B cell (primary cell): ENCODE measurements at regions not wholly inside any gene's neighbourhood (a gene's known extent, or its start where the extent isn't known, plus 50 kb on each side); places are given as distances from the start of the nearest gene placed in this dataset.

ENCODE experiments used
- ATAC-seq: fragments of 200-7000 bp; cut with Tn5 transposase; one replicate; pipeline ENCODE4 v1.10.0; 2021; ENCODE audit warnings: low read depth, mild to moderate bottlenecking, moderate number of reproducible peaks, moderate library complexity
- CTCF ChIA-PET: fragments of 350-600 bp; sonication (Branson Sonifier 250); formaldehyde crosslinking; loops from one replicate; lab custom pipeline; 2021; ENCODE audit warnings: antibody characterized with exemption, inconsistent platforms; lab: Charles Lee
- POLR2A ChIA-PET: fragments of 350-600 bp; sonication (Branson Sonifier 250); formaldehyde crosslinking; loops from one replicate; lab custom pipeline; 2021; ENCODE audit warnings: antibody characterized with exemption; lab: Charles Lee
- DNase-seq: peaks from one replicate; pipeline ENCODE4 v3.0.0; 2013
- H2AFZ ChIP-seq: 2 replicates; pipeline ENCODE4 v1.6.1; 2012; ENCODE audit warnings: mild to moderate bottlenecking, low read depth, low read length; ENCODE audit not compliant: insufficient read depth, poor library complexity, severe bottlenecking
- H3K27ac ChIP-seq, 2 donors: 1 replicate in 1 of 2; 2 replicates in 1 of 2; pipeline ENCODE4 v1.5.1; 2012 to 2013; ENCODE audit warnings: low read length in 2 of 2, mild to moderate bottlenecking in 2 of 2, moderate library complexity in 1 of 2
- H3K27me3 ChIP-seq, 4 experiments: fragments of 200-600 bp in 1 of 4; sonication (generic) in 1 of 4; replicated peaks in 1 of 4; 1 replicate in 2 of 4; 2 replicates in 2 of 4; pipeline versions ENCODE4 v1.6.1 to v1.7.0; 2013 to 2016; ENCODE audit warnings: low read length in 3 of 4, mild to moderate bottlenecking in 2 of 4, mixed read lengths in 1 of 4, moderate library complexity in 1 of 4; ENCODE audit not compliant: insufficient read depth in 4 of 4, control insufficient read depth in 3 of 4; ENCODE audit errors: control extremely low read depth in 1 of 4
- H3K36me3 ChIP-seq, 2 experiments: replicated peaks in 1 of 2; 1 replicate in 1 of 2; 2 replicates in 1 of 2; pipeline versions ENCODE4 v1.6.1 to v1.7.1; 2013; ENCODE audit warnings: low read length in 1 of 2; ENCODE audit not compliant: insufficient read depth in 2 of 2, control insufficient read depth in 1 of 2; ENCODE audit errors: control extremely low read depth in 1 of 2, extremely low read depth in 1 of 2
- H3K4me1 ChIP-seq, 2 donors: fragments of 200-600 bp in 1 of 2; sonication (generic) in 1 of 2; 1 replicate in 1 of 2; 2 replicates in 1 of 2; pipeline versions ENCODE4 v1.5.1 to v1.6.1; 2013 to 2017; ENCODE audit warnings: low read length in 2 of 2; ENCODE audit not compliant: control insufficient read depth in 2 of 2, insufficient read depth in 2 of 2
- H3K4me2 ChIP-seq: replicated peaks from 2 replicates; pipeline ENCODE3; 2012; ENCODE audit warnings: mild to moderate bottlenecking, low read depth, low read length; ENCODE audit not compliant: poor library complexity, severe bottlenecking
- H3K4me3 ChIP-seq, 5 experiments: fragments of 200-600 bp in 1 of 5; sonication (generic) in 1 of 5; 1 replicate in 3 of 5; 2 replicates in 2 of 5; pipeline versions ENCODE4 v1.5.1 to v1.7.0; 2011 to 2016; ENCODE audit warnings: low read length in 4 of 5, mild to moderate bottlenecking in 4 of 5, low read depth in 2 of 5, control low read depth in 1 of 5, moderate library complexity in 1 of 5; ENCODE audit not compliant: insufficient read depth in 1 of 5; ENCODE audit errors: control extremely low read depth in 1 of 5, extremely low read depth in 1 of 5
- H3K79me2 ChIP-seq: fragments of 200-600 bp; sonication (generic); one replicate; pipeline ENCODE4 v1.6.0; 2016; ENCODE audit warnings: low read length; ENCODE audit not compliant: control insufficient read depth, insufficient read depth
- H3K9ac ChIP-seq: fragments of 200-600 bp; sonication (generic); 2 replicates; pipeline ENCODE4 v1.6.1; 2017; ENCODE audit warnings: mild to moderate bottlenecking, low read length, moderate library complexity
- H3K9me3 ChIP-seq, 3 donors: one replicate each; pipeline versions ENCODE4 v1.6.1 to v1.7.1; 2013; ENCODE audit warnings: low read length in 2 of 3; ENCODE audit not compliant: control insufficient read depth in 2 of 3, insufficient read depth in 1 of 3; ENCODE audit errors: control extremely low read depth in 1 of 3
- H4K20me1 ChIP-seq: 2 replicates; pipeline ENCODE4 v1.6.0; 2012; ENCODE audit warnings: mild to moderate bottlenecking, low read length; ENCODE audit not compliant: insufficient read depth, control insufficient read depth, poor library complexity, severe bottlenecking
- H3K27ac Mint-ChIP-seq: one replicate; pipeline ENCODE4 v1.8.0; 2021; ENCODE audit warnings: mixed read lengths
- H3K27me3 Mint-ChIP-seq: one replicate; pipeline ENCODE4 v1.8.0; 2021; ENCODE audit warnings: mixed read lengths
- H3K4me1 Mint-ChIP-seq: one replicate; pipeline ENCODE4 v1.8.0; 2021; ENCODE audit warnings: mixed read lengths
- H3K4me3 Mint-ChIP-seq: one replicate; pipeline ENCODE4 v1.8.0; 2021; ENCODE audit warnings: mixed read lengths
- H3K9me3 Mint-ChIP-seq: one replicate; pipeline ENCODE4 v1.8.0; 2022; ENCODE audit warnings: mixed read lengths; ENCODE audit not compliant: insufficient read depth
- CTCF ChIP-seq: fragments of 200-600 bp; IDR thresholded peaks from one replicate; pipeline ENCODE4 v1.8.0; 2022; ENCODE audit warnings: antibody characterized with exemption, mild to moderate bottlenecking
- EZH2 ChIP-seq: IDR thresholded peaks from 2 replicates; pipeline ENCODE4 v1.6.1; 2012; ENCODE audit warnings: borderline replicate concordance, low read depth, mild to moderate bottlenecking, moderate library complexity, low read length; ENCODE audit not compliant: insufficient read depth, poor library complexity, severe bottlenecking
- WGBS: methylation state at CpG from one replicate; pipeline ENCODE4 v1.1.5; 2013; ENCODE audit warnings: missing lambda C conversion rate; ENCODE audit not compliant: insufficient coverage; 5-methylcytosine and 5-hydroxymethylcytosine counted together
- intact Hi-C: fragments of 100-400 bp; cut with micrococcal nuclease; formaldehyde crosslinking; loops from one replicate; pipeline ENCODE4 v1.10.0; 2022

DNA sequence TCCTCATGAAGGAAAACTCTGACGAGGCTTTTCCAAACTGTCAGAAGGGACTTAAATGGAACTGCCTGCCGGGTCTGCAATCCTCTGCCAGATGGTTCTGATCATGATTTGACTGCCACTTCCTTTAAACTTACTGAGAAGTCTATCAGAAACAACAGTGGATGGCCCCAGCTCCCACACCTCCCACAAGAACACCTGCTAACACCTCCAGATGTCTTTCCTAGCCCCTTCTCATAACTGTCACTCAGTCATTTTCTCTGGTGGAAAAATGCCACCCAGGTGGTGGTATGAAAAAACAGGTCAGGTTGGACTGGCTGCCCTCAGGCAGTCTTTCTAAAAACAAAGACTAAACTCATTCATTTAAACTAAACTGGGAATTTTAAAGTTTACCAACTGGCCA, 66.7 kb upstream of the ABCD3 start:
- H3K4me2 ChIP-seq: no peak overlapping the region
- no peak overlapping the region for H3K9ac ChIP-seq
- peaks cover 0 to 9% (median 0%) of the 10 kb centered on the region in 4 experiments for H3K27me3 ChIP-seq
- intact Hi-C loops: no loop called here
- H3K9me3 ChIP-seq: no peaks in the 10 kb centered on the region
- no peak for ATAC-seq
- H3K4me1 ChIP-seq: no peaks in the 10 kb centered on the region
- H3K4me1 Mint-ChIP-seq: no peaks in the 10 kb centered on the region
- WGBS: 50% methylated on average over 2 of the region's 2 CpGs
- H3K4me3 ChIP-seq: no peak overlapping the region
- no peaks in the 10 kb centered on the region for H3K9me3 Mint-ChIP-seq
- no peaks in the 10 kb centered on the region for H3K79me2 ChIP-seq
- TF ChIP-seq CTCF (no peak), EZH2 (no peak)
- H3K4me3 Mint-ChIP-seq: no peak overlapping the region
- H4K20me1 ChIP-seq: no peaks in the 10 kb centered on the region
- H2AFZ ChIP-seq: no peak overlapping the region
- peaks cover 23% of the 10 kb centered on the region for H3K27me3 Mint-ChIP-seq
- ChIA-PET POLR2A (no interaction called here), CTCF (no interaction called here)
- DNase-seq: no peak
- no peak overlapping the region for H3K27ac Mint-ChIP-seq
- no peaks in the 10 kb centered on the region for H3K36me3 ChIP-seq
- H3K27ac ChIP-seq: no peak overlapping the region

DNA sequence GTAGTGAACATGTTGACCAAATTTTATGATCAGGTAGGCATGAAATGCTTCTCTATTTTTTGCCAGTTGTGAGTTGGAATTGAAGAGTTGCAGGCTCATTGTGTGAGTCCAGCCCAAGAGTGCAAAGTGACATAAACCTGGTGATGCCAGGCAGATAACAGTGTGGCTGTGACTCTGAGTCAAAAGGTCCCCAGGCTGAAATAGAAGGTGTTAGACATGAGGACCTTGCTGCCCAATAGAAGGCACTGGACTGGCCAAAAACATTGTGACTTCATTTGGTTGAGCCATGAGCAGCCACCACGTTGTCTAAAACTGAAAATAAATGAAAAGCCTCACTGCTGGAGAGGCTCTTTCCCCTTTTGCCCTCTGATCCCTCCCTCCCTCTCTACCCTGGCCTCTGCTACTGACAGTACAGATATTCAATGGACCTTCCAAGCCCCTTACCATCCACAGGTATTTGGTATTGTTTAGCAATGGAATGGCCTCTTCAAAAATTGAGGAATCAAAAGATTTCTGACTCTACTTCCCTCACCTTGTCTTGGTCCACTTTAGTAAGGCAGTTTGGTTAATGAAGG, 67.8 kb upstream of the ABCD3 start:
- no peak overlapping the region for H2AFZ ChIP-seq
- CTCF ChIA-PET: no interaction called here
- WGBS: 60% methylated on average over 1 of the region's 1 CpG
- Mint-ChIP-seq H3K27me3 (peaks cover 19% of the 10 kb centered on the region), H3K9me3 (no peaks in the 10 kb centered on the region), H3K4me1 (no peaks in the 10 kb centered on the region), H3K4me3 (no peak overlapping the region), H3K27ac (no peak overlapping the region)
- DNase-seq (no peak), ATAC-seq (no peak)
- intact Hi-C loops: no loop called here
- no peaks in the 10 kb centered on the region for H4K20me1 ChIP-seq
- H3K79me2 ChIP-seq: no peaks in the 10 kb centered on the region
- no peak overlapping the region for H3K27ac ChIP-seq
- H3K27me3 ChIP-seq: peaks cover 0 to 9% (median 0%) of the 10 kb centered on the region in 4 experiments
- no peak for TF ChIP-seq CTCF
- no peak for TF ChIP-seq EZH2
- H3K4me1 ChIP-seq: no peaks in the 10 kb centered on the region
- H3K4me2 ChIP-seq: no peak overlapping the region
- H3K9me3 ChIP-seq: no peaks in the 10 kb centered on the region
- H3K9ac ChIP-seq: no peak overlapping the region
- H3K36me3 ChIP-seq: no peaks in the 10 kb centered on the region
- POLR2A ChIA-PET: no interaction called here
- no peak overlapping the region for H3K4me3 ChIP-seq
